Bronchial epithelial cell (primary cell): ENCODE measurements at regions not wholly inside any gene's neighbourhood (a gene's known extent, or its start where the extent isn't known, plus 50 kb on each side); places are given as distances from the start of the nearest gene placed in this dataset.

Experiments
- DNase-seq: peaks from one replicate; pipeline ENCODE4 v3.0.0-alpha.2; 2010; ENCODE audit warnings: low read depth
- FAIRE-seq: peaks from 2 replicates; lab custom pipeline; 2011; peaks lifted over from hg19 to GRCh38; lab: Jason Lieb, UNC
- H3K27me3 ChIP-seq: 2 replicates; pipeline ENCODE4 v1.5.1; 2011; ENCODE audit warnings: low read length; ENCODE audit not compliant: control insufficient read depth, insufficient read depth
- H3K36me3 ChIP-seq: 2 replicates; pipeline ENCODE4 v1.5.1; 2011; ENCODE audit warnings: low read length; ENCODE audit not compliant: control insufficient read depth, insufficient read depth
- H3K4me3 ChIP-seq: 2 replicates; pipeline ENCODE4 v1.5.1; 2011; ENCODE audit warnings: mild to moderate bottlenecking, low read depth, low read length, control low read depth
- CTCF ChIP-seq: IDR thresholded peaks from 2 replicates; pipeline ENCODE4 v1.5.1; 2011; ENCODE audit warnings: mild to moderate bottlenecking, moderate library complexity, low read length, control low read depth, inconsistent platforms; ENCODE audit not compliant: insufficient read depth, severe bottlenecking

GRCh38 chr18:78785706-78786105, 193.9 kb upstream of the SALL3 start:
- H3K4me3 ChIP-seq = no peak overlapping the region
- no peak for FAIRE-seq
- no peak for DNase-seq
- TF ChIP-seq CTCF = no peak
- H3K27me3 ChIP-seq = no peaks in the 10 kb centered on the region
- H3K36me3 ChIP-seq = no peaks in the 10 kb centered on the region

GRCh38 chr18:78786776-78787175, 192.8 kb upstream of the SALL3 start:
- Histone ChIP-seq H3K36me3 (no peaks in the 10 kb centered on the region), H3K4me3 (no peak overlapping the region), H3K27me3 (no peaks in the 10 kb centered on the region)
- TF ChIP-seq CTCF = no peak
- DNase-seq (no peak), FAIRE-seq (no peak)

- H3K27me3 ChIP-seq = no peaks in the 10 kb centered on the region
- no peak for TF ChIP-seq CTCF
- FAIRE-seq (no peak), DNase-seq (no peak)
- H3K36me3 ChIP-seq = no peaks in the 10 kb centered on the region
- H3K4me3 ChIP-seq = no peak overlapping the region
These were observed 191.9 kb upstream of the SALL3 start for GRCh38 chr18:78787751-78788150.

- no peak for TF ChIP-seq CTCF
- FAIRE-seq = no peak
- no peaks in the 10 kb centered on the region for H3K36me3 ChIP-seq
- H3K4me3 ChIP-seq = no peak overlapping the region
- H3K27me3 ChIP-seq = no peaks in the 10 kb centered on the region
- DNase-seq = no peak
These were observed 191.5 kb upstream of the SALL3 start for GRCh38 chr18:78788161-78788560.

GRCh38 chr18:78789850-78790249, 189.8 kb upstream of the SALL3 start:
- DNase-seq (no peak), FAIRE-seq (no peak)
- H3K27me3 ChIP-seq = no peaks in the 10 kb centered on the region
- H3K4me3 ChIP-seq = no peak overlapping the region
- no peak for TF ChIP-seq CTCF
- H3K36me3 ChIP-seq = no peaks in the 10 kb centered on the region

- Histone ChIP-seq H3K36me3 (no peaks in the 10 kb centered on the region), H3K4me3 (no peak overlapping the region), H3K27me3 (no peaks in the 10 kb centered on the region)
- FAIRE-seq (no peak), DNase-seq (no peak)
- TF ChIP-seq CTCF = no peak
These were observed 189.1 kb upstream of the SALL3 start for GRCh38 chr18:78790511-78790910.
